K562 (cell line): ENCODE measurements at regions not wholly inside any gene's neighbourhood (a gene's known extent, or its start where the extent isn't known, plus 50 kb on each side); places are given as distances from the start of the nearest gene placed in this dataset.

Experiments used
- ATAC-seq: fragments of 200-7000 bp; cut with Tn5 transposase; 3 replicates; pipeline ENCODE4 v1.9.1; 2020; ENCODE audit warnings: moderate library complexity
- BruUV-seq: library from RNA; stranded (reverse); fragments of 400-500 nt; replicated peaks from 2 replicates; lab custom pipeline; 2021; lab: Mats Ljungman, UMichigan
- CTCF ChIA-PET: fragments of 300-600 bp; formaldehyde crosslinking; extraction: SDS; loops from one replicate; lab custom pipeline; 2021; ENCODE audit warnings: low intra/inter-chr PET ratio; lab: Yijun Ruan, JAX
- POLR2A ChIA-PET: fragments of 300-600, 350-650 bp; sonication (Branson Sonifier 250); formaldehyde crosslinking; extraction: SDS; loops from one replicate; lab custom pipeline; 2021; ENCODE audit warnings: antibody characterized with exemption, inconsistent platforms; lab: Yijun Ruan, JAX
- DNase-seq, 4 experiments: peaks; one replicate each; pipeline versions ENCODE4 v3.0.0 to v3.0.0-alpha.2; 2011 to 2018; ENCODE audit warnings: low spot score in 3 of 4, mixed read lengths in 3 of 4; ENCODE audit errors: extremely low read depth in 1 of 4
- FAIRE-seq: peaks from 2 replicates; lab custom pipeline; 2011; peaks lifted over from hg19 to GRCh38; lab: Jason Lieb, UNC
- H2AFZ ChIP-seq: 2 replicates; pipeline ENCODE4 v1.6.0; 2011; ENCODE audit warnings: low read depth, low read length, control low read depth, inconsistent platforms
- H3K27ac ChIP-seq: fragments of 200-600 bp; 3 replicates; pipeline ENCODE4 v1.8.0; 2011; ENCODE audit warnings: low read depth, mild to moderate bottlenecking, control low read depth, inconsistent platforms, low read length, moderate library complexity, mixed read lengths; ENCODE audit errors: extremely low read depth
- H3K27me3 ChIP-seq, 2 experiments: fragments of 300-600 bp in 1 of 2; 2 replicates in 1 of 2; 3 replicates in 1 of 2; pipeline versions ENCODE4 v1.6.0 to v1.8.0; 2011; ENCODE audit warnings: inconsistent platforms in 2 of 2, low read length in 2 of 2, mild to moderate bottlenecking in 1 of 2, mixed read lengths in 1 of 2, moderate library complexity in 1 of 2; ENCODE audit not compliant: control insufficient read depth in 2 of 2, insufficient read depth in 2 of 2
- H3K36me3 ChIP-seq: fragments of 300-600 bp; 3 replicates; pipeline ENCODE4 v1.8.0; 2011; ENCODE audit warnings: mild to moderate bottlenecking, low read length, inconsistent platforms; ENCODE audit not compliant: control insufficient read depth, insufficient read depth
- H3K4me1 ChIP-seq, 2 experiments: fragments of 200-600 bp in 1 of 2; replicated peaks in 1 of 2; 2 replicates in 1 of 2; 3 replicates in 1 of 2; pipeline versions ENCODE4 v1.5.1 to v1.8.0; 2011; ENCODE audit warnings: inconsistent platforms in 2 of 2, low read length in 2 of 2, mild to moderate bottlenecking in 1 of 2, mixed read lengths in 1 of 2, moderate library complexity in 1 of 2; ENCODE audit not compliant: control insufficient read depth in 2 of 2, insufficient read depth in 2 of 2
- H3K4me2 ChIP-seq: 2 replicates; pipeline ENCODE4 v1.6.1; 2011; ENCODE audit warnings: low read length, control low read depth, inconsistent platforms, mixed read lengths; ENCODE audit not compliant: insufficient read depth
- H3K4me3 ChIP-seq: fragments of 200-600 bp; sonication (generic), shearing (Covaris generic); 2 replicates; pipeline ENCODE4 v1.5.1; 2016; ENCODE audit warnings: control low read depth, inconsistent platforms
- H3K79me2 ChIP-seq: fragments of 200-600 bp; 3 replicates; pipeline ENCODE4 v1.8.0; 2011; ENCODE audit warnings: low read length, inconsistent platforms; ENCODE audit not compliant: control insufficient read depth, insufficient read depth
- H3K9ac ChIP-seq, 2 experiments: 2 replicates each; pipeline versions ENCODE4 v1.6.0 to v1.6.1; 2011; ENCODE audit warnings: low read depth in 2 of 2, low read length in 2 of 2, control low read depth in 1 of 2, inconsistent platforms in 1 of 2, mild to moderate bottlenecking in 1 of 2, mixed read lengths in 1 of 2; ENCODE audit not compliant: insufficient read depth in 1 of 2
- H3K9me1 ChIP-seq: one replicate; pipeline ENCODE4 v1.6.0; 2011; ENCODE audit warnings: inconsistent platforms, mild to moderate bottlenecking, low read length, moderate library complexity; ENCODE audit not compliant: control insufficient read depth, insufficient read depth
- H3K9me3 ChIP-seq: replicated peaks from 2 replicates; pipeline ENCODE4 v1.5.1; 2011; ENCODE audit warnings: low read depth, low read length, inconsistent platforms; ENCODE audit not compliant: control insufficient read depth, insufficient read depth
- H4K20me1 ChIP-seq: replicated peaks from 2 replicates; pipeline ENCODE4 v1.6.1; 2011; ENCODE audit warnings: low read length, inconsistent platforms, mixed read lengths; ENCODE audit not compliant: control insufficient read depth, insufficient read depth
- DMBX1 ChIP-seq: fragments of 250-450 bp; sonication (Bioruptor Pico); IDR thresholded peaks from 2 replicates; pipeline ENCODE4 v1.8.0; 2022; ENCODE audit warnings: inconsistent platforms, mild to moderate bottlenecking, moderate library complexity, borderline replicate concordance
- FOXK2 ChIP-seq, 2 experiments: fragments of 450-650 bp; IDR thresholded peaks in 1 of 2; conservative IDR thresholded peaks in 1 of 2; 2 replicates each; pipeline ENCODE4 v1.6.1; 2016; ENCODE audit warnings: low read depth in 2 of 2, mild to moderate bottlenecking in 1 of 2
- HMG20B ChIP-seq: fragments of 250-450 bp; sonication (Bioruptor Pico); IDR thresholded peaks from 2 replicates; pipeline ENCODE4 v1.5.0; 2021; ENCODE audit warnings: mild to moderate bottlenecking
- JUNB ChIP-seq: fragments of 450-650 bp; formaldehyde crosslinking; conservative IDR thresholded peaks from 2 replicates; pipeline ENCODE4 v1.4.0; 2020; ENCODE audit warnings: mild to moderate bottlenecking
- KHSRP ChIP-seq: fragments of 450-650 bp; IDR thresholded peaks from 2 replicates; pipeline ENCODE4 v1.6.1; 2017
- MTF1 ChIP-seq: fragments of 250-450 bp; sonication (Bioruptor Pico); IDR thresholded peaks from 2 replicates; pipeline ENCODE4 v1.9.0; 2021; ENCODE audit warnings: moderate library complexity, mild to moderate bottlenecking, inconsistent platforms, borderline replicate concordance
- XRCC5 ChIP-seq: fragments of 200-400 bp; formaldehyde crosslinking; IDR thresholded peaks from 2 replicates; pipeline ENCODE4 v1.6.1; 2017; ENCODE audit warnings: low read depth, mild to moderate bottlenecking, low read length
- ZNF311 ChIP-seq: fragments of 250-450 bp; sonication (Bioruptor Pico); IDR thresholded peaks from 2 replicates; pipeline ENCODE4 v1.4.0; 2020; ENCODE audit warnings: mild to moderate bottlenecking, moderate library complexity
- WGBS: fragments of 100-300 bp; shearing (Covaris generic); methylation state at CpG from one replicate; pipeline ENCODE4 v1.1.6; 2016; ENCODE audit warnings: low coverage, mixed read lengths; ENCODE audit not compliant: insufficient coverage; ENCODE audit errors: missing lambda C conversion rate; 5-methylcytosine and 5-hydroxymethylcytosine counted together
- in situ Hi-C: fragments of 300-500 bp; cut with MboI; formaldehyde crosslinking; loops from 4 replicates; pipeline ENCODE4 v1.15.0; 2018; ENCODE audit warnings: inconsistent platforms, mixed read lengths
- intact Hi-C: fragments of 100-400 bp; cut with micrococcal nuclease; formaldehyde crosslinking; loops from 2 replicates; pipeline ENCODE4 v1.14.2; 2022
- TF ChIP-seq, protein P1 (sequence below): fragments of 450-650 bp; IDR thresholded peaks from 2 replicates; pipeline ENCODE4 v1.6.1; 2018; ENCODE audit warnings: mild to moderate bottlenecking, low read depth; ENCODE audit not compliant: partially characterized antibody
- TF ChIP-seq, protein P2 (sequence below): sonication (generic); formaldehyde crosslinking; IDR thresholded peaks from 2 replicates; pipeline ENCODE4 v1.8.1; 2023; ENCODE audit warnings: mild to moderate bottlenecking, missing genetic modification reagents
- TF ChIP-seq, protein P3 (sequence below): fragments of 250-450 bp; sonication (Bioruptor Pico); IDR thresholded peaks from 2 replicates; pipeline ENCODE4 v1.5.0; 2020; ENCODE audit warnings: mild to moderate bottlenecking, borderline replicate concordance
- TF ChIP-seq, protein P4 (sequence below): sonication (generic); formaldehyde crosslinking; IDR thresholded peaks from 2 replicates; pipeline ENCODE4 v1.8.0; 2022; ENCODE audit warnings: mild to moderate bottlenecking, missing genetic modification reagents

DNA sequence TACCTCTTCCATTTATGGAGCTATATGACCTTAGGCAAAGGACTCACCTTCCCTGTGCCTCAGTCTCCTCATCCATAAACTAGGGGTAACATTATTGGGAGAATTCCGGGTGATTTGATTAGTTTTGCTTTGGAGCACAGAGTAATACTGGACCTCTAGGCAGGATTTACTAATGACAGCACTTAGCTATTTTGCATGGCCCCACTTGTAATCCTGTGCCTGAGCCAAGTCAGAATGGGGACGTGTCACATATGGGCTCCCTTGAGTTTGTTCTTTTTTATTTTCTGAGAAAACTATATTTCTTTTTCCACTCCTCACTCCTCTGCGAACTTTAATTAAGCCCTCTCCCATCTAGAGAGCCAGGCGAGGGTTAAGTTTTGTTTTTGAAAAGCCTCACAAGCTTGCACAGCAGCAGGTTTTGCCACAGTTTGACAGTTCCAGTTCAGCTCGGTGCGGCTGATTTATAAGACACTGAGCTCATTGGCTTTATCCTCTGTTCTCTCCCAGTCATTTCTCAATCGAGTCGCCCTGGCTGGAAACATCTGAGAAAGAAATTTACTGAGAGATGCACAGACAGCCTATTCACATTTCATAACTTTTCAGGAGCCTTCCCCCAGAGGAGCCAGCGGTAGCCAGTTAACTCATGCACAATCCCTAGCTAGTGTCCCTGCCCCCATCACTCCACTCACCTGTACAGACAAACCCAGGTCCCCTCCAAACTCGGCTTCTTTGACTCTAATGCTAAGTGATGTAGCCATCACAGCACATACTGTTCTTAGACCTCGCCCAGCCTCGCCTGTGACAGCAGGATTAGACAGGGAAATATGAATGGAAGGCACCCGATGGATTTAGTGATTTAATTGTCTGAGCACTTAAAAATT, 441.9 kb upstream of the NPVF start:
- H3K27ac ChIP-seq, result no peak overlapping the region
- intact Hi-C loops (no loop called here), in situ Hi-C loops (no loop called here)
- FAIRE-seq, result no peak
- H4K20me1 ChIP-seq, result no peaks in the 10 kb centered on the region
- under 1% methylated on average over 13 of the region's 13 CpGs for WGBS
- H3K4me1 ChIP-seq, result no peaks in the 10 kb centered on the region
- no TSS peak for BruUV-seq
- H3K9me3 ChIP-seq, result no peaks in the 10 kb centered on the region
- no peaks in the 10 kb centered on the region for H3K36me3 ChIP-seq
- no peak for ATAC-seq
- no peak for DNase-seq
- CTCF ChIA-PET, result no interaction called here
- H2AFZ ChIP-seq, result no peak overlapping the region
- POLR2A ChIA-PET, result interaction anchor here (0.6 kb wide), 2 partner anchors 143 to 712 kb away, joined by 3 to 4 read pairs; no protein-coding TSS in a partner anchor
- H3K4me3 ChIP-seq, result no peak overlapping the region
- no peaks in the 10 kb centered on the region for H3K79me2 ChIP-seq
- peaks cover 27 to 40% of the 10 kb centered on the region in 2 experiments; a peak in 4 of 5 replicates for H3K27me3 ChIP-seq
- H3K9me1 ChIP-seq, result no peaks in the 10 kb centered on the region
- H3K9ac ChIP-seq, result no peak overlapping the region
- no peak overlapping the region for H3K4me2 ChIP-seq
- no peak for TF ChIP-seq XRCC5
- TF ChIP-seq JUNB, result no peak
- no peak for TF ChIP-seq FOXK2 (conservative IDR thresholded peaks at IDR 0.05 in 1 of 2, IDR thresholded peaks at IDR 0.05 in 1 of 2; ENCODE audit: low read depth in 2 of 2)
- TF ChIP-seq, protein P1, sequence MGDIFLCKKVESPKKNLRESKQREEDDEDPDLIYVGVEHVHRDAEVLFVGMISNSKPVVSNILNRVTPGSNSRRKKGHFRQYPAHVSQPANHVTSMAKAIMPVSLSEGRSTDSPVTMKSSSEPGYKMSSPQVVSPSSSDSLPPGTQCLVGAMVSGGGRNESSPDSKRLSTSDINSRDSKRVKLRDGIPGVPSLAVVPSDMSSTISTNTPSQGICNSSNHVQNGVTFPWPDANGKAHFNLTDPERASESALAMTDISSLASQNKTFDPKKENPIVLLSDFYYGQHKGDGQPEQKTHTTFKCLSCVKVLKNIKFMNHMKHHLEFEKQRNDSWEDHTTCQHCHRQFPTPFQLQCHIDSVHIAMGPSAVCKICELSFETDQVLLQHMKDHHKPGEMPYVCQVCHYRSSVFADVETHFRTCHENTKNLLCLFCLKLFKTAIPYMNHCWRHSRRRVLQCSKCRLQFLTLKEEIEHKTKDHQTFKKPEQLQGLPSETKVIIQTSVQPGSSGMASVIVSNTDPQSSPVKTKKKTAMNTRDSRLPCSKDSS, result no peak
- no peak for TF ChIP-seq HMG20B (CRISPR knock-in tag)
- TF ChIP-seq, protein P2, sequence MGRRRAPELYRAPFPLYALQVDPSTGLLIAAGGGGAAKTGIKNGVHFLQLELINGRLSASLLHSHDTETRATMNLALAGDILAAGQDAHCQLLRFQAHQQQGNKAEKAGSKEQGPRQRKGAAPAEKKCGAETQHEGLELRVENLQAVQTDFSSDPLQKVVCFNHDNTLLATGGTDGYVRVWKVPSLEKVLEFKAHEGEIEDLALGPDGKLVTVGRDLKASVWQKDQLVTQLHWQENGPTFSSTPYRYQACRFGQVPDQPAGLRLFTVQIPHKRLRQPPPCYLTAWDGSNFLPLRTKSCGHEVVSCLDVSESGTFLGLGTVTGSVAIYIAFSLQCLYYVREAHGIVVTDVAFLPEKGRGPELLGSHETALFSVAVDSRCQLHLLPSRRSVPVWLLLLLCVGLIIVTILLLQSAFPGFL (CRISPR knock-in tag), result no peak
- TF ChIP-seq ZNF311 (CRISPR knock-in tag), result no peak
- no peak for TF ChIP-seq DMBX1
- no peak for TF ChIP-seq KHSRP
- TF ChIP-seq, protein P3, sequence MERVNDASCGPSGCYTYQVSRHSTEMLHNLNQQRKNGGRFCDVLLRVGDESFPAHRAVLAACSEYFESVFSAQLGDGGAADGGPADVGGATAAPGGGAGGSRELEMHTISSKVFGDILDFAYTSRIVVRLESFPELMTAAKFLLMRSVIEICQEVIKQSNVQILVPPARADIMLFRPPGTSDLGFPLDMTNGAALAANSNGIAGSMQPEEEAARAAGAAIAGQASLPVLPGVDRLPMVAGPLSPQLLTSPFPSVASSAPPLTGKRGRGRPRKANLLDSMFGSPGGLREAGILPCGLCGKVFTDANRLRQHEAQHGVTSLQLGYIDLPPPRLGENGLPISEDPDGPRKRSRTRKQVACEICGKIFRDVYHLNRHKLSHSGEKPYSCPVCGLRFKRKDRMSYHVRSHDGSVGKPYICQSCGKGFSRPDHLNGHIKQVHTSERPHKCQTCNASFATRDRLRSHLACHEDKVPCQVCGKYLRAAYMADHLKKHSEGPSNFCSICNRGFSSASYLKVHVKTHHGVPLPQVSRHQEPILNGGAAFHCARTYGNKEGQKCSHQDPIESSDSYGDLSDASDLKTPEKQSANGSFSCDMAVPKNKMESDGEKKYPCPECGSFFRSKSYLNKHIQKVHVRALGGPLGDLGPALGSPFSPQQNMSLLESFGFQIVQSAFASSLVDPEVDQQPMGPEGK (CRISPR knock-in tag), result no peak
- TF ChIP-seq, protein P4, sequence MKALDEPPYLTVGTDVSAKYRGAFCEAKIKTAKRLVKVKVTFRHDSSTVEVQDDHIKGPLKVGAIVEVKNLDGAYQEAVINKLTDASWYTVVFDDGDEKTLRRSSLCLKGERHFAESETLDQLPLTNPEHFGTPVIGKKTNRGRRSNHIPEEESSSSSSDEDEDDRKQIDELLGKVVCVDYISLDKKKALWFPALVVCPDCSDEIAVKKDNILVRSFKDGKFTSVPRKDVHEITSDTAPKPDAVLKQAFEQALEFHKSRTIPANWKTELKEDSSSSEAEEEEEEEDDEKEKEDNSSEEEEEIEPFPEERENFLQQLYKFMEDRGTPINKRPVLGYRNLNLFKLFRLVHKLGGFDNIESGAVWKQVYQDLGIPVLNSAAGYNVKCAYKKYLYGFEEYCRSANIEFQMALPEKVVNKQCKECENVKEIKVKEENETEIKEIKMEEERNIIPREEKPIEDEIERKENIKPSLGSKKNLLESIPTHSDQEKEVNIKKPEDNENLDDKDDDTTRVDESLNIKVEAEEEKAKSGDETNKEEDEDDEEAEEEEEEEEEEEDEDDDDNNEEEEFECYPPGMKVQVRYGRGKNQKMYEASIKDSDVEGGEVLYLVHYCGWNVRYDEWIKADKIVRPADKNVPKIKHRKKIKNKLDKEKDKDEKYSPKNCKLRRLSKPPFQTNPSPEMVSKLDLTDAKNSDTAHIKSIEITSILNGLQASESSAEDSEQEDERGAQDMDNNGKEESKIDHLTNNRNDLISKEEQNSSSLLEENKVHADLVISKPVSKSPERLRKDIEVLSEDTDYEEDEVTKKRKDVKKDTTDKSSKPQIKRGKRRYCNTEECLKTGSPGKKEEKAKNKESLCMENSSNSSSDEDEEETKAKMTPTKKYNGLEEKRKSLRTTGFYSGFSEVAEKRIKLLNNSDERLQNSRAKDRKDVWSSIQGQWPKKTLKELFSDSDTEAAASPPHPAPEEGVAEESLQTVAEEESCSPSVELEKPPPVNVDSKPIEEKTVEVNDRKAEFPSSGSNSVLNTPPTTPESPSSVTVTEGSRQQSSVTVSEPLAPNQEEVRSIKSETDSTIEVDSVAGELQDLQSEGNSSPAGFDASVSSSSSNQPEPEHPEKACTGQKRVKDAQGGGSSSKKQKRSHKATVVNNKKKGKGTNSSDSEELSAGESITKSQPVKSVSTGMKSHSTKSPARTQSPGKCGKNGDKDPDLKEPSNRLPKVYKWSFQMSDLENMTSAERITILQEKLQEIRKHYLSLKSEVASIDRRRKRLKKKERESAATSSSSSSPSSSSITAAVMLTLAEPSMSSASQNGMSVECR (CRISPR knock-in tag), result no peak
- no peak for TF ChIP-seq MTF1 (CRISPR knock-in tag)
